Psoas muscle (tissue), 7 donors: ENCODE measurements at regions not wholly inside any gene's neighbourhood (a gene's known extent, or its start where the extent isn't known, plus 50 kb on each side); places are given as distances from the start of the nearest gene placed in this dataset.

Experiments
- ATAC-seq, 4 donors: fragments of 200-7000 bp; cut with Tn5 transposase; one replicate each; pipeline ENCODE4 v1.9.1; 2020; ENCODE audit warnings: moderate library complexity in 3 of 4, mild to moderate bottlenecking in 2 of 4
- DNase-seq, 2 donors: peaks; one replicate each; pipeline ENCODE4 v3.0.0-alpha.2; 2020
- H3K27ac ChIP-seq: fragments of 200-600 bp; one replicate; pipeline ENCODE4 v1.8.0; 2022
- H3K27me3 ChIP-seq, 3 donors: fragments of 200-600 bp in 1 of 3; one replicate each; pipeline versions ENCODE4 v1.6.1 to v1.8.0; 2013 to 2022; ENCODE audit warnings: low read length in 2 of 3, mild to moderate bottlenecking in 2 of 3, moderate library complexity in 1 of 3; ENCODE audit not compliant: insufficient read depth in 3 of 3
- H3K36me3 ChIP-seq, 2 donors: fragments of 200-600 bp in 1 of 2; one replicate each; pipeline versions ENCODE4 v1.6.1 to v1.8.0; 2013 to 2022; ENCODE audit warnings: low read depth in 1 of 2, mild to moderate bottlenecking in 1 of 2, moderate library complexity in 1 of 2; ENCODE audit not compliant: insufficient read depth in 1 of 2
- H3K4me1 ChIP-seq: fragments of 200-600 bp; one replicate; pipeline ENCODE4 v1.8.0; 2022
- H3K4me3 ChIP-seq: fragments of 200-600 bp; one replicate; pipeline ENCODE4 v1.8.0; 2022; ENCODE audit warnings: mild to moderate bottlenecking
- H3K9me3 ChIP-seq: fragments of 200-600 bp; one replicate; pipeline ENCODE4 v1.8.0; 2022
- CTCF ChIP-seq: fragments of 200-600 bp; IDR thresholded peaks from one replicate; pipeline ENCODE4 v1.8.0; 2022; ENCODE audit warnings: antibody characterized with exemption
- WGBS, 3 donors: extraction: QIAGEN DNeasy Blood & Tissue Kit; methylation state at CpG; one replicate each; pipeline versions ENCODE4 v1.1.6 to v1.1.7; 2013; 5-methylcytosine and 5-hydroxymethylcytosine counted together
- intact Hi-C, 2 donors: fragments of 100-400 bp; cut with DNase I; formaldehyde crosslinking; loops; one replicate each; pipeline versions ENCODE4 v1.11.0 to v1.14.2; 2022
- donor health status: healthy with polysubstance abuse.
- donor health status: DM: no; HTN: no; CAD: no; lungs with moderate emphysema.
- donor health status: Bipolar disorder and iron deficiency.
- donor health status: healthy.
- donor health status: DM: yes; HTN: yes; CAD: no.
- donor health status: DM: no; HTN: no; CAD: no.
- donor health status: DM: yes; HTN: yes; CAD: no.

DNA sequence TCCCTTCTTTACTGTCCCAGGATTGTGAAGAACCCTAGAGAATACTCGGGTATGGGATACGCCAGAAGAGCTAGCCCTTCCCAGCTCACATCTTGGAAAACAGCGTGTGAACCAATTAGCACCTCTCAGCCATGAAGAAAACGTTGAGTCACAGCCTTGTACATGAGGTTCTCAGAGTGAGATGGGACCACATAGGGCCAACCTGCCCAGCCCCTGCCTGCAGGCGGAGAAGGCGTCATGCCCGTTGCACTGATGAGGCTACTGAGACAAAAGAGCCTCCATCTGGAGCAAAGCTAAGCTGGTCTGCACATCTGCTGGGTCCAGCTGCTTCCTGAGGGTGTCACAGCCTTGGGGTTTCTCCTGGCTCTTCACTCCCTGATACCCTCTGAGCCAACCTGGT is 92.2 kb downstream of the LBH start:
- no peaks in the 10 kb centered on the region for H3K36me3 ChIP-seq
- TF ChIP-seq CTCF: no peak
- 50 to 61% (median 51%) methylated on average over 7 of the region's 7 CpGs for WGBS, 3 donors
- no peak overlapping the region for H3K27ac ChIP-seq
- H3K27me3 ChIP-seq: peaks cover 0 to 3% (median 0%) of the 10 kb centered on the region in 3 donors
- intact Hi-C loops: no loop called here
- H3K9me3 ChIP-seq: no peaks in the 10 kb centered on the region
- ATAC-seq (no peak), DNase-seq (no peak)
- H3K4me1 ChIP-seq: no peaks in the 10 kb centered on the region
- H3K4me3 ChIP-seq: no peak overlapping the region

- Histone ChIP-seq H3K4me1 (no peaks in the 10 kb centered on the region), H3K9me3 (no peaks in the 10 kb centered on the region), H3K27me3 (peaks cover 0 to 3% (median 0%) of the 10 kb centered on the region in 3 donors), H3K4me3 (no peak overlapping the region), H3K27ac (no peak overlapping the region), H3K36me3 (no peaks in the 10 kb centered on the region)
- intact Hi-C loops: no loop called here
- no peak for ATAC-seq
- WGBS, 3 donors: 87 to 89% (median 88%) methylated on average over 4 of the region's 4 CpGs
- DNase-seq: no peak
- no peak for TF ChIP-seq CTCF
These were observed 93.0 kb downstream of the LBH start for GRCh38 chr2:30324245-30324908.

- Histone ChIP-seq H3K9me3 (no peaks in the 10 kb centered on the region), H3K4me3 (no peak overlapping the region), H3K36me3 (no peaks in the 10 kb centered on the region), H3K27me3 (peaks cover 0 to 3% (median 0%) of the 10 kb centered on the region in 3 donors), H3K4me1 (no peaks in the 10 kb centered on the region), H3K27ac (no peak overlapping the region)
- TF ChIP-seq CTCF: no peak
- DNase-seq: no peak
- intact Hi-C loops: no loop called here
- no peak for ATAC-seq
- 86 to 97% (median 89%) methylated on average over 4 of the region's 4 CpGs for WGBS, 3 donors
These were observed 94.4 kb downstream of the LBH start for GRCh38 chr2:30325600-30326328.

GRCh38 chr2:30326497-30326896 is 95.2 kb downstream of the LBH start:
- Histone ChIP-seq H3K27me3 (peaks cover 0 to 3% (median 0%) of the 10 kb centered on the region in 3 donors), H3K9me3 (no peaks in the 10 kb centered on the region), H3K4me3 (no peak overlapping the region), H3K36me3 (no peaks in the 10 kb centered on the region), H3K4me1 (no peaks in the 10 kb centered on the region), H3K27ac (no peak overlapping the region)
- TF ChIP-seq CTCF: no peak
- ATAC-seq (no peak), DNase-seq (no peak)
- intact Hi-C loops: no loop called here
- 88 to 90% (median 89%) methylated on average over 6 of the region's 6 CpGs for WGBS, 3 donors
